SK-N-SH (cell line): ENCODE measurements at regions not wholly inside any gene's neighbourhood (a gene's known extent, or its start where the extent isn't known, plus 50 kb on each side); places are given as distances from the start of the nearest gene placed in this dataset.

Experiments
- CTCF ChIA-PET: fragments of 300-600, 350-600 bp; formaldehyde crosslinking; extraction: SDS; loops from one replicate; lab custom pipeline; 2021; lab: Yijun Ruan, JAX
- POLR2A ChIA-PET: fragments of 350-600 bp; sonication (Branson Sonifier 250); formaldehyde crosslinking; extraction: SDS; loops from one replicate; lab custom pipeline; 2020; ENCODE audit warnings: antibody characterized with exemption, inconsistent platforms; lab: Yijun Ruan, JAX
- DNase-seq: peaks from one replicate; pipeline ENCODE4 v3.0.0; 2012
- H2AFZ ChIP-seq: fragments of 200-600 bp; sonication (generic); 2 replicates; pipeline ENCODE4 v1.8.1; 2016; ENCODE audit warnings: antibody characterized with exemption, mild to moderate bottlenecking, low read depth
- H3F3A ChIP-seq: fragments of 200-600 bp; sonication (generic); replicated peaks from 2 replicates; pipeline ENCODE3; 2016; ENCODE audit warnings: antibody characterized with exemption, mild to moderate bottlenecking; ENCODE audit not compliant: insufficient read depth
- H3K27ac ChIP-seq, 2 experiments: fragments of 200-500 bp in 1 of 2; fragments of 200-600 bp in 1 of 2; sonication (Bioruptor generic) in 1 of 2; sonication (generic), shearing (Covaris generic) in 1 of 2; 2 replicates each; pipeline versions ENCODE4 v1.5.1 to v1.6.1; 2014 to 2016; ENCODE audit warnings: low read depth in 2 of 2, inconsistent platforms in 1 of 2, low read length in 1 of 2, mild to moderate bottlenecking in 1 of 2, mixed read lengths in 1 of 2
- H3K27me3 ChIP-seq: fragments of 200-600 bp; sonication (generic), shearing (Covaris generic); 2 replicates; pipeline ENCODE4 v1.6.1; 2016; ENCODE audit warnings: mixed run types; ENCODE audit not compliant: insufficient read depth
- H3K36me3 ChIP-seq, 2 experiments: fragments of 200-500 bp in 1 of 2; fragments of 200-600 bp in 1 of 2; sonication (Bioruptor generic) in 1 of 2; sonication (generic) in 1 of 2; replicated peaks in 1 of 2; 2 replicates each; pipeline versions ENCODE3 to v1.5.1; 2014 to 2016; ENCODE audit warnings: low read length in 1 of 2, mild to moderate bottlenecking in 1 of 2; ENCODE audit not compliant: insufficient read depth in 2 of 2, control insufficient read depth in 1 of 2
- H3K4me1 ChIP-seq, 2 experiments: fragments of 200-500 bp in 1 of 2; fragments of 200-600 bp in 1 of 2; sonication (Bioruptor generic) in 1 of 2; sonication (generic), shearing (Covaris generic) in 1 of 2; 2 replicates each; pipeline versions ENCODE4 v1.5.1 to v1.6.1; 2014 to 2016; ENCODE audit warnings: low read depth in 1 of 2, low read length in 1 of 2, mixed run types in 1 of 2; ENCODE audit not compliant: insufficient read depth in 2 of 2, control insufficient read depth in 1 of 2
- H3K4me2 ChIP-seq: fragments of 200-600 bp; sonication (generic), shearing (Covaris generic); 2 replicates; pipeline ENCODE4 v1.6.1; 2017; ENCODE audit warnings: mixed run types
- H3K4me3 ChIP-seq, 2 experiments: fragments of 200-500 bp in 1 of 2; fragments of 200-600 bp in 1 of 2; sonication (Bioruptor generic) in 1 of 2; sonication (generic), shearing (Covaris generic) in 1 of 2; 2 replicates each; pipeline versions ENCODE4 v1.5.1 to v1.8.1; 2014 to 2016; ENCODE audit warnings: low read depth in 2 of 2, inconsistent platforms in 1 of 2, low read length in 1 of 2, mild to moderate bottlenecking in 1 of 2, mixed read lengths in 1 of 2, moderate library complexity in 1 of 2
- H3K79me2 ChIP-seq: fragments of 200-600 bp; sonication (generic); 2 replicates; pipeline ENCODE4 v1.8.1; 2017; ENCODE audit warnings: mild to moderate bottlenecking; ENCODE audit not compliant: insufficient read depth
- H3K9ac ChIP-seq: fragments of 200-600 bp; sonication (generic); 2 replicates; pipeline ENCODE4 v1.6.1; 2017; ENCODE audit warnings: mixed run types
- H3K9me2 ChIP-seq: fragments of 200-600 bp; sonication (generic); 2 replicates; pipeline ENCODE4 v1.6.1; 2017; ENCODE audit warnings: mixed run types
- H3K9me3 ChIP-seq: fragments of 200-600 bp; sonication (generic); 2 replicates; pipeline ENCODE4 v1.6.1; 2017; ENCODE audit warnings: mixed run types, mild to moderate bottlenecking, moderate library complexity
- H4K20me1 ChIP-seq: fragments of 200-600 bp; sonication (generic); 2 replicates; pipeline ENCODE4 v1.6.1; 2017; ENCODE audit warnings: mild to moderate bottlenecking, mixed run types; ENCODE audit not compliant: insufficient read depth
- CTCF ChIP-seq: fragments of 200-600 bp; sonication (generic); IDR thresholded peaks from 2 replicates; pipeline ENCODE4 v1.6.1; 2017; ENCODE audit warnings: antibody characterized with exemption, mild to moderate bottlenecking, moderate library complexity
- EP300 ChIP-seq, 2 experiments: IDR thresholded peaks; 2 replicates each; pipeline versions ENCODE4 v1.4.0 to v1.6.1; 2012; ENCODE audit warnings: borderline replicate concordance in 1 of 2, low read depth in 1 of 2, low read length in 1 of 2
- FOXJ3 ChIP-seq: sonication (generic); formaldehyde crosslinking; IDR thresholded peaks from 2 replicates; pipeline ENCODE4 v1.5.1; 2020; ENCODE audit warnings: mild to moderate bottlenecking, missing genetic modification reagents
- FOXM1 ChIP-seq: IDR thresholded peaks from 2 replicates; pipeline ENCODE4 v1.4.0; 2012; ENCODE audit warnings: low read depth, mild to moderate bottlenecking
- GATA2 ChIP-seq: sonication (generic); formaldehyde crosslinking; IDR thresholded peaks from 2 replicates; pipeline ENCODE4 v1.5.0; 2020; ENCODE audit warnings: mild to moderate bottlenecking, missing genetic modification reagents
- IRF3 ChIP-seq: fragments of 150-350 bp; IDR thresholded peaks from 2 replicates; pipeline ENCODE4 v1.6.1; 2016; ENCODE audit warnings: mild to moderate bottlenecking, low read depth, low read length
- MAX ChIP-seq: IDR thresholded peaks from 2 replicates; pipeline ENCODE4 v1.4.0; 2012; ENCODE audit warnings: low read depth
- MXI1 ChIP-seq: IDR thresholded peaks from 2 replicates; pipeline ENCODE4 v1.6.1; 2012; ENCODE audit warnings: mild to moderate bottlenecking, low read depth, low read length, improper control_type of control experiment
- RAD21 ChIP-seq: IDR thresholded peaks from 2 replicates; pipeline ENCODE4 v1.6.1; 2012; ENCODE audit warnings: mild to moderate bottlenecking, low read length
- RCOR1 ChIP-seq: fragments of 150-350 bp; IDR thresholded peaks from 2 replicates; pipeline ENCODE4 v1.6.1; 2017; ENCODE audit warnings: antibody characterized with exemption, low read length
- RXRA ChIP-seq: IDR thresholded peaks from 2 replicates; pipeline ENCODE4 v1.4.0; 2012; ENCODE audit warnings: low read depth, mild to moderate bottlenecking, borderline replicate concordance
- SMC3 ChIP-seq: IDR thresholded peaks from 2 replicates; pipeline ENCODE4 v1.6.1; 2012; ENCODE audit warnings: low read depth, low read length, improper control_type of control experiment
- USF1 ChIP-seq: IDR thresholded peaks from 2 replicates; pipeline ENCODE4 v1.4.0; 2012; ENCODE audit warnings: low read depth, borderline replicate concordance
- YY1 ChIP-seq: IDR thresholded peaks from 2 replicates; pipeline ENCODE4 v1.4.0; 2012; ENCODE audit warnings: low read depth, mild to moderate bottlenecking

GRCh38 chr9:119902611-119903010 lies 533.4 kb upstream of the BRINP1 start (continued):
- no peak for TF ChIP-seq USF1
- TF ChIP-seq FOXJ3: no peak
- TF ChIP-seq EP300 (IDR thresholded peaks at IDR 0.05; ENCODE audit: borderline replicate concordance in 1 of 2, low read depth in 1 of 2, low read length in 1 of 2): no peak

- Histone ChIP-seq H3K79me2 (no peaks in the 10 kb centered on the region), H3K9me2 (no peaks in the 10 kb centered on the region), H2AFZ (no peak overlapping the region), H3K27me3 (no peaks in the 10 kb centered on the region), H3K4me1 (peaks cover 0 to 4% of the 10 kb centered on the region in 2 experiments; a peak in 1 of 4 replicates), H3K36me3 (no peaks in the 10 kb centered on the region), H3F3A (no peaks in the 10 kb centered on the region), H3K4me3 (no peak overlapping the region), H3K9me3 (no peaks in the 10 kb centered on the region), H3K9ac (no peak overlapping the region), H3K4me2 (no peak overlapping the region), H3K27ac (no peak overlapping the region), H4K20me1 (no peaks in the 10 kb centered on the region)
- ChIA-PET CTCF (no interaction called here), POLR2A (no interaction called here)
- TF ChIP-seq RXRA: no peak
- TF ChIP-seq FOXM1: no peak
- TF ChIP-seq MXI1: no peak
- TF ChIP-seq MAX: no peak
- no peak for TF ChIP-seq EP300 (IDR thresholded peaks at IDR 0.05; ENCODE audit: borderline replicate concordance in 1 of 2, low read depth in 1 of 2, low read length in 1 of 2)
- TF ChIP-seq RAD21: no peak
- no peak for TF ChIP-seq GATA2 (CRISPR knock-in tag)
- TF ChIP-seq IRF3: no peak
- TF ChIP-seq YY1: no peak
- no peak for TF ChIP-seq RCOR1
- TF ChIP-seq SMC3: no peak
- TF ChIP-seq FOXJ3: no peak
- no peak for TF ChIP-seq CTCF
- no peak for DNase-seq
These were observed 529.1 kb upstream of the BRINP1 start for GRCh38 chr9:119898316-119898715.
